Mesendoderm (in vitro differentiated cells): ENCODE measurements at regions not wholly inside any gene's neighbourhood (a gene's known extent, or its start where the extent isn't known, plus 50 kb on each side); places are given as distances from the start of the nearest gene placed in this dataset.
A peak's percentile ranks its signal among the peaks of the same experiment; 100 is the strongest.

Source experiments
- DNase-seq: peaks from one replicate; pipeline ENCODE4 v3.0.0; 2013
- H2AK5ac ChIP-seq: 2 replicates; pipeline ENCODE4 v1.6.1; 2013; ENCODE audit warnings: low read length, inconsistent platforms
- H2BK120ac ChIP-seq: 2 replicates; pipeline ENCODE4 v1.6.1; 2013; ENCODE audit warnings: low read depth, mild to moderate bottlenecking, low read length, moderate library complexity, mixed read lengths
- H2BK15ac ChIP-seq: replicated peaks from 2 replicates; pipeline ENCODE4 v1.6.1; 2013; ENCODE audit warnings: low read depth, mild to moderate bottlenecking, moderate library complexity
- H2BK5ac ChIP-seq: 2 replicates; pipeline ENCODE4 v1.6.1; 2013; ENCODE audit warnings: low read length, inconsistent platforms
- H3K18ac ChIP-seq: 2 replicates; pipeline ENCODE4 v1.6.1; 2013; ENCODE audit warnings: mild to moderate bottlenecking, low read length, mixed read lengths
- H3K23ac ChIP-seq: one replicate; pipeline ENCODE4 v1.6.1; 2013; ENCODE audit warnings: low read length
- H3K27ac ChIP-seq: 2 replicates; pipeline ENCODE4 v1.5.1; 2013; ENCODE audit warnings: low read depth, mild to moderate bottlenecking, inconsistent platforms, low read length, moderate library complexity
- H3K27me3 ChIP-seq: 2 replicates; pipeline ENCODE4 v1.6.1; 2013; ENCODE audit warnings: low read length, control low read depth, mild to moderate bottlenecking, inconsistent platforms; ENCODE audit not compliant: insufficient read depth, poor library complexity
- H3K36me3 ChIP-seq: 2 replicates; pipeline ENCODE4 v1.6.1; 2013; ENCODE audit warnings: low read length, inconsistent platforms; ENCODE audit not compliant: control insufficient read depth, insufficient read depth
- H3K4ac ChIP-seq: one replicate; pipeline ENCODE4 v1.6.1; 2013; ENCODE audit warnings: low read depth, mild to moderate bottlenecking, low read length, moderate library complexity
- H3K4me1 ChIP-seq: 2 replicates; pipeline ENCODE4 v1.6.1; 2013; ENCODE audit warnings: low read depth, low read length, inconsistent platforms; ENCODE audit not compliant: control insufficient read depth
- H3K4me2 ChIP-seq: 2 replicates; pipeline ENCODE4 v1.6.1; 2013; ENCODE audit warnings: low read length
- H3K4me3 ChIP-seq: 2 replicates; pipeline ENCODE4 v1.5.1; 2013; ENCODE audit warnings: mild to moderate bottlenecking, low read length
- H3K56ac ChIP-seq: one replicate; pipeline ENCODE4 v1.6.1; 2013; ENCODE audit warnings: low read length
- H3K79me1 ChIP-seq: 2 replicates; pipeline ENCODE4 v1.6.1; 2013; ENCODE audit warnings: low read length, inconsistent platforms
- H3K79me2 ChIP-seq: 2 replicates; pipeline ENCODE4 v1.6.1; 2013; ENCODE audit warnings: mild to moderate bottlenecking, low read length; ENCODE audit not compliant: control insufficient read depth, insufficient read depth
- H3K9ac ChIP-seq: 2 replicates; pipeline ENCODE4 v1.6.1; 2013; ENCODE audit warnings: low read length, inconsistent platforms
- H4K5ac ChIP-seq: one replicate; pipeline ENCODE4 v1.6.1; 2013; ENCODE audit warnings: low read length
- H4K8ac ChIP-seq: one replicate; pipeline ENCODE4 v1.6.1; 2013; ENCODE audit warnings: low read depth, mild to moderate bottlenecking, control low read depth, low read length, moderate library complexity
- WGBS: extraction: QIAGEN DNeasy Blood & Tissue Kit; methylation state at CpG from one replicate; pipeline ENCODE4 v1.1.7; 2013; ENCODE audit warnings: low lambda C conversion rate, missing lambda C conversion rate; ENCODE audit not compliant: insufficient coverage; ENCODE audit errors: extremely low coverage; 5-methylcytosine and 5-hydroxymethylcytosine counted together

DNA sequence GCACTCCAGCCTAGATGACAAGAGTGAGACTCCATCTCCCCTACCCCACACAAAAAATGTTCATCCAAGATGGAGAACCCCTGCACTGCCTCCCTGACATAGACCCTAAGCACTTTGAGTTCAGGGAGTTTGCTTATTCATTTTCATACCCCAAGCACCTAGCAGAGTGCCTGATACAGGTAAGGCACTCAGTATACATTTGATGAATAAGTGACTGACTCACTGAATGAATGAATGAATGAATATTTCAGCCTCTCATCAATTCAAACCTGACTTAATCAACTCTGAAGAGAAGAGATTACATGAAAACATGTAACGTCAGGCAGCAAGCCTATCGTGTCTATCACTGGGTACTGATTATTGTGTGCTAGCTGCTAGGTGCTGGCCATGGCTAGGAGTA, 121.3 kb upstream of the GADD45A start:
- no peaks in the 10 kb centered on the region for H3K27me3 ChIP-seq
- no peak overlapping the region for H2BK15ac ChIP-seq
- no peak overlapping the region for H3K27ac ChIP-seq
- no peaks in the 10 kb centered on the region for H3K79me2 ChIP-seq
- H3K56ac ChIP-seq: no peak overlapping the region
- H2BK5ac ChIP-seq: no peak overlapping the region
- H3K36me3 ChIP-seq: no peaks in the 10 kb centered on the region
- no CpG with 5 or more reads among the region's 2 CpGs for WGBS
- no peak overlapping the region for H3K23ac ChIP-seq
- no peak overlapping the region for H2BK120ac ChIP-seq
- H3K4me3 ChIP-seq: no peak overlapping the region
- H4K8ac ChIP-seq: no peak overlapping the region
- DNase-seq: no peak
- H3K4me2 ChIP-seq: no peak overlapping the region
- no peak overlapping the region for H4K5ac ChIP-seq
- H3K18ac ChIP-seq: no peak overlapping the region
- H3K9ac ChIP-seq: no peak overlapping the region
- H2AK5ac ChIP-seq: no peak overlapping the region
- no peaks in the 10 kb centered on the region for H3K4me1 ChIP-seq
- H3K4ac ChIP-seq: no peak overlapping the region
- H3K79me1 ChIP-seq: no peaks in the 10 kb centered on the region

DNA sequence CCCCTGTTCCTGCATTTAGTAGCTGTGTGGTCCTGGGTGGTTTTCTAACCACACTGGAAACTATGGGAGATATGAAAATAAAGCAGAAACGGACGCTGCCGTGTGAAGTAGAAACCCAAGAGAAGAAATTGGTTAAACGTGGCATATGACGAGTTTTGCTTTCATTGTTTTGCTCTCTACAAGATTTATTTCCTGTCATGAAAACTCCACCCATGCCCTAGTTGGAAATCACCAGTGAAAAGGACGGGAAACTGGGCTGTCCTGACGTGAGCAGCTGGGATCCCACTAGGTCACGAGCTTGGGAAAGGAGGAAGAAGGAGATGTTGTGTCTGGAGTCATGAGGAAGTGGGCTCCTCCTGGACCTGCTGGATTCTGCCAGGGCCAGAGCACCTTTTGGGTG, 120.8 kb upstream of the GADD45A start:
- Histone ChIP-seq H2AK5ac (no peak overlapping the region), H3K23ac (no peak overlapping the region), H3K79me1 (no peaks in the 10 kb centered on the region), H4K8ac (no peak overlapping the region), H2BK15ac (no peak overlapping the region), H3K9ac (no peak overlapping the region), H3K4ac (no peak overlapping the region), H2BK120ac (no peak overlapping the region), H3K4me3 (no peak overlapping the region), H3K36me3 (no peaks in the 10 kb centered on the region), H3K18ac (no peak overlapping the region), H3K4me2 (no peak overlapping the region), H4K5ac (no peak overlapping the region), H3K79me2 (no peaks in the 10 kb centered on the region), H3K4me1 (no peaks in the 10 kb centered on the region), H3K56ac (no peak overlapping the region), H2BK5ac (no peak overlapping the region), H3K27ac (no peak overlapping the region), H3K27me3 (no peaks in the 10 kb centered on the region)
- no peak for DNase-seq
- no CpG with 5 or more reads among the region's 8 CpGs for WGBS

DNA sequence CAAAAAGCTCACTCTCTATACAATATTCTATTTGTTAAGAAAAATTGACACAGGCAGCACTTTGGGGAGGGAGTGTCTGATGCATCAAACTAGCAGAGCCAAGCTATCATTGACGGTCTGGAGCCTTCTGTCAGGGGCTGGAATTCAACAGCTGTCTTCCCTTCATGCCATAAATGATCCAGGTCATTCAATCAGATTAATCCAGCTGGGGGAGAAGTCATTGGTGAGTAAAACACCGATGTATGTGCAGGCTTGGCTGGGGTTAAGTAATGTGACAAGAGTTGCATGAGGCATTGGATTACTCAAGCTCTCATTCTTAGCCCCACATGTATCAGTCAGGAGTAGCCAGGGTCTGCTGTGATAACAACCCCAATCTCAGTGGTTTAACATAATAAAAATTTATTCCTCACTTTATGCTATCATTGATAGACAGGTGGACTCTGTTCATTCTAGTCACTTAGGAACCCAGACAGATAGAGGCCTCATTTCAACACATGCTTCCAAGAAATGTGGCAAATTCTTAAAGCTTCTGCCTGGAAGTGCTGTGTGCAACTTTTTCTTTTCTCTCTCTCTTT, 118.1 kb upstream of the GADD45A start:
- H3K9ac ChIP-seq: no peak overlapping the region
- no peaks in the 10 kb centered on the region for H3K36me3 ChIP-seq
- H3K4me2 ChIP-seq: no peak overlapping the region
- no CpG with 5 or more reads among the region's 2 CpGs for WGBS
- no peak overlapping the region for H4K8ac ChIP-seq
- no peak overlapping the region for H3K56ac ChIP-seq
- H4K5ac ChIP-seq: no peak overlapping the region
- H3K79me1 ChIP-seq: no peaks in the 10 kb centered on the region
- H3K4ac ChIP-seq: no peak overlapping the region
- H2BK120ac ChIP-seq: no peak overlapping the region
- H3K4me1 ChIP-seq: no peaks in the 10 kb centered on the region
- no peak overlapping the region for H3K4me3 ChIP-seq
- no peak for DNase-seq
- no peak overlapping the region for H2AK5ac ChIP-seq
- H3K27me3 ChIP-seq: no peaks in the 10 kb centered on the region
- no peak overlapping the region for H3K23ac ChIP-seq
- H2BK5ac ChIP-seq: no peak overlapping the region
- no peak overlapping the region for H3K27ac ChIP-seq
- no peaks in the 10 kb centered on the region for H3K79me2 ChIP-seq
- no peak overlapping the region for H3K18ac ChIP-seq
- no peak overlapping the region for H2BK15ac ChIP-seq

DNA sequence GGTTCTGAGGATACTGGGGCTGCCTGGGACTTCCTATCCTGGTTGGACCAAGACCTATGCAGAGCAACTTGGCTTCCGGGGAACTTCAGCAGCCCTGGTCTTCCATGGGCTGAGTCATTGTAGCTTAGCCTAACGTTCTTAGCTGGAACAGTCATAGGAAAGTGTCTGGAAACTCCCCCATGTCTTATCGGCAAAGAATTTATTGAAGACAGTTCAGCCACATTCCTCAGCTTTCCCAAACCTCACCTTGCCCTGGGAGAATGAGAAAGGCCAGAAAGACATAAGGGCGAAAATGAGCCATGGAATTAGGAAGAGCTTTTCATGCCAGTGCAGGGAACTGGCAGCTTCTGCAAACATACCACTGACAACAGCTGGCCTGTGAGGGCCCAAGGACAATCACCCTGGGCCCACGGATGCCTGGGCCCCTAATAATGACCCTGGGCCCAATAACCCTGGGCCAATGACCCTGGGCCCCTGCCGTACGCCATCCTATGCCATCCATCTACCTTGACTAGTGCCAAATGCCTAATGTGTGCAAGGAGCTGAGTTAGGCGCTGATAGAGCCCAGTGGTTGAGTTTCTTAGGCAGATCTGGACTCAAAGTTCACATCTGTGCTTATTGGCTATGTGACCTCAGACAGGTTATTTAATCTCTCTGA, 114.4 kb upstream of the GADD45A start:
- no peak overlapping the region for H3K56ac ChIP-seq
- no peak overlapping the region for H3K9ac ChIP-seq
- H3K4ac ChIP-seq: no peak overlapping the region
- no peak overlapping the region for H3K23ac ChIP-seq
- no peak overlapping the region for H3K4me2 ChIP-seq
- H3K4me1 ChIP-seq: no peaks in the 10 kb centered on the region
- no CpG with 5 or more reads among the region's 8 CpGs for WGBS
- no peaks in the 10 kb centered on the region for H3K79me2 ChIP-seq
- H4K8ac ChIP-seq: no peak overlapping the region
- H3K18ac ChIP-seq: no peak overlapping the region
- peak; percentile 23 for DNase-seq
- H2BK15ac ChIP-seq: no peak overlapping the region
- no peaks in the 10 kb centered on the region for H3K79me1 ChIP-seq
- no peak overlapping the region for H3K27ac ChIP-seq
- no peaks in the 10 kb centered on the region for H3K27me3 ChIP-seq
- no peaks in the 10 kb centered on the region for H3K36me3 ChIP-seq
- H2BK120ac ChIP-seq: no peak overlapping the region
- H2BK5ac ChIP-seq: no peak overlapping the region
- H4K5ac ChIP-seq: no peak overlapping the region
- H2AK5ac ChIP-seq: no peak overlapping the region
- H3K4me3 ChIP-seq: no peak overlapping the region

DNA sequence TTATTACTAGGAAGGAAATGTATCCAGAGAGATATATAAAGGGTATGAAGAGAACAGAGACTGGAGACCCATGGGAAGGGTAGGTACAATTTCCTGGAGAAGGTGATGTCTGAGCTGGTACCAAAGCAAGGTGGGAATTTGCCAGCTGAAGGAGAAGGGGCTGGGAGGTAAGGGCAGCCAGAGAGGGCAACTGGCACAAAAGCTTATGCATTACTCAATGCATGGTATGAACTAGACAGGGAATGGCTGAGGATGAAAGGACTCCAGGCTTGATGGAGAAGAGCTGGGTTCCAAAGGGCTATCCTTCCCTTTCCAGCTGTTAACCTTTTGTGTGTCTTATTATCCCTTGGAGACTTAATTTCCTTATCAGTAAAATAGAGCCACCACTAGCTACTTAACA, 113.6 kb upstream of the GADD45A start:
- Histone ChIP-seq H3K27ac (no peak overlapping the region), H2BK5ac (no peak overlapping the region), H4K8ac (no peak overlapping the region), H3K36me3 (no peaks in the 10 kb centered on the region), H3K56ac (no peak overlapping the region), H3K79me2 (no peaks in the 10 kb centered on the region), H3K23ac (no peak overlapping the region), H2AK5ac (no peak overlapping the region), H3K18ac (no peak overlapping the region), H2BK120ac (no peak overlapping the region), H2BK15ac (no peak overlapping the region), H3K4me2 (no peak overlapping the region), H3K27me3 (no peaks in the 10 kb centered on the region), H3K4ac (no peak overlapping the region), H3K4me3 (no peak overlapping the region), H4K5ac (no peak overlapping the region), H3K79me1 (no peaks in the 10 kb centered on the region), H3K4me1 (no peaks in the 10 kb centered on the region), H3K9ac (no peak overlapping the region)
- DNase-seq: no peak
